ENCODE measurements at regions not wholly inside any gene's neighbourhood (a gene's known extent, or its start where the extent isn't known, plus 50 kb on each side); places are given as distances from the start of the nearest gene placed in this dataset.

DNA sequence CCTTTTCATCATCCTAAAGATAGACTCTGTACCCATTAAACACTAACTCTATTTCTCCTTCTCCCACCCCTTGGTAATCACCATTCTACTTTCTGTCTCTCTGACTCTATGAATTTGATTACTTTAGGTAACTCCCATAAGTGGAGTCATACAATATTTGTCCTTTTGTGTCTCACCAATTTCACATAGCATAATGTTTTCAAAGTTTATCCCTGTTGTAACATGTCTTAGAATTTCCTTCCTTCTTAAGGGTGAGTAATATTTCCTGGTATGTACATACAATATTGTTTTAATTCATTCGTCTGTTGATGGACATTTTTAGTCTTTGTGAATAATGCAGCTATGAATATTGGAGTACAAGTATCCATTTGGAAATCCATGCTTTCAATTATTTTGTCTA lies 50.9 kb upstream of the CDCA7L start:
- TF ChIP-seq CTCF (IDR thresholded peaks at IDR 0.05) (no peak), POLR2A (IDR thresholded peaks at IDR 0.05) (no peak)

Data from heart left ventricle (tissue), 13 donors.